SU-DHL-6 (cell line): ENCODE measurements at regions not wholly inside any gene's neighbourhood (a gene's known extent, or its start where the extent isn't known, plus 50 kb on each side); places are given as distances from the start of the nearest gene placed in this dataset.

Experiments
- H2AFZ ChIP-seq: fragments of 200-600 bp; sonication (generic); 2 replicates; pipeline ENCODE4 v1.6.1; 2014; ENCODE audit warnings: low read depth, mild to moderate bottlenecking, moderate library complexity, mixed read lengths, antibody characterized with exemption, low read length; ENCODE audit not compliant: severe bottlenecking
- H3F3A ChIP-seq: fragments of 200-600 bp; shearing (Covaris generic); 2 replicates; pipeline ENCODE4 v1.6.0; 2016; ENCODE audit warnings: antibody characterized with exemption, mild to moderate bottlenecking; ENCODE audit not compliant: insufficient read depth
- H3K27ac ChIP-seq: fragments of 200-600 bp; sonication (generic); 2 replicates; pipeline ENCODE4 v1.5.1; 2016; ENCODE audit warnings: low read depth, mild to moderate bottlenecking, low read length, moderate library complexity, mixed read lengths
- H3K27me3 ChIP-seq: fragments of 200-600 bp; sonication (generic), shearing (Covaris generic); 2 replicates; pipeline ENCODE4 v1.6.0; 2014; ENCODE audit warnings: mild to moderate bottlenecking, low read length
- H3K36me3 ChIP-seq: fragments of 200-600 bp; sonication (generic); 2 replicates; pipeline ENCODE4 v1.6.1; 2014; ENCODE audit warnings: mild to moderate bottlenecking, low read length, mixed read lengths
- H3K4me2 ChIP-seq: fragments of 300-600, 200-600 bp; shearing (Covaris generic), sonication (generic); 2 replicates; pipeline ENCODE4 v1.6.0; 2014; ENCODE audit warnings: low read length, low read depth, mild to moderate bottlenecking; ENCODE audit not compliant: poor library complexity, severe bottlenecking
- H3K4me3 ChIP-seq: fragments of 200-600 bp; sonication (generic); 2 replicates; pipeline ENCODE4 v1.5.1; 2014; ENCODE audit warnings: antibody characterized with exemption, low read length, mild to moderate bottlenecking, mixed read lengths; ENCODE audit not compliant: insufficient read depth, poor library complexity, severe bottlenecking
- H3K79me2 ChIP-seq: fragments of 200-600 bp; sonication (generic); 2 replicates; pipeline ENCODE4 v1.6.1; 2014; ENCODE audit warnings: mild to moderate bottlenecking, low read length, moderate library complexity; ENCODE audit not compliant: insufficient read depth
- H3K9ac ChIP-seq: fragments of 200-600 bp; sonication (generic); 2 replicates; pipeline ENCODE4 v1.7.0; 2014; ENCODE audit warnings: mild to moderate bottlenecking, low read length
- H3K9me2 ChIP-seq: fragments of 200-600 bp; sonication (generic); replicated peaks from 2 replicates; pipeline ENCODE4 v1.6.1; 2014; ENCODE audit warnings: low read length; ENCODE audit not compliant: insufficient read depth
- H3K9me3 ChIP-seq: fragments of 200-600 bp; sonication (generic); 2 replicates; pipeline ENCODE4 v1.6.1; 2014; ENCODE audit warnings: low read length, mixed read lengths; ENCODE audit not compliant: insufficient read depth
- H4K20me1 ChIP-seq: fragments of 200-600 bp; sonication (generic); 2 replicates; pipeline ENCODE4 v1.6.1; 2014; ENCODE audit warnings: low read depth, mild to moderate bottlenecking, antibody characterized with exemption, low read length, moderate library complexity, mixed read lengths
- EZH2phosphoT487 ChIP-seq: fragments of 200-600 bp; sonication (generic), shearing (Covaris generic); conservative IDR thresholded peaks from 2 replicates; pipeline ENCODE4 v1.6.1; 2018; ENCODE audit warnings: mild to moderate bottlenecking, antibody characterized with exemption, low read length, moderate library complexity, mixed read lengths
- TF ChIP-seq, protein P1 (sequence below): fragments of 200-600 bp; sonication (generic); IDR thresholded peaks from one replicate; pipeline ENCODE4 v1.5.1; 2017; ENCODE audit warnings: antibody characterized with exemption, mild to moderate bottlenecking, low read length, moderate library complexity; ENCODE audit not compliant: insufficient read depth, poor library complexity, severe bottlenecking

- Histone ChIP-seq H3K9ac (no peak overlapping the region), H4K20me1 (no peaks in the 10 kb centered on the region), H3K36me3 (no peaks in the 10 kb centered on the region), H3K27me3 (no peaks in the 10 kb centered on the region), H3K27ac (no peak overlapping the region), H3K9me3 (no peaks in the 10 kb centered on the region), H3F3A (no peaks in the 10 kb centered on the region), H3K79me2 (no peaks in the 10 kb centered on the region), H3K4me3 (no peak overlapping the region), H2AFZ (no peak overlapping the region), H3K4me2 (no peak overlapping the region), H3K9me2 (no peaks in the 10 kb centered on the region)
- no peak for TF ChIP-seq EZH2phosphoT487
- TF ChIP-seq, protein P1, sequence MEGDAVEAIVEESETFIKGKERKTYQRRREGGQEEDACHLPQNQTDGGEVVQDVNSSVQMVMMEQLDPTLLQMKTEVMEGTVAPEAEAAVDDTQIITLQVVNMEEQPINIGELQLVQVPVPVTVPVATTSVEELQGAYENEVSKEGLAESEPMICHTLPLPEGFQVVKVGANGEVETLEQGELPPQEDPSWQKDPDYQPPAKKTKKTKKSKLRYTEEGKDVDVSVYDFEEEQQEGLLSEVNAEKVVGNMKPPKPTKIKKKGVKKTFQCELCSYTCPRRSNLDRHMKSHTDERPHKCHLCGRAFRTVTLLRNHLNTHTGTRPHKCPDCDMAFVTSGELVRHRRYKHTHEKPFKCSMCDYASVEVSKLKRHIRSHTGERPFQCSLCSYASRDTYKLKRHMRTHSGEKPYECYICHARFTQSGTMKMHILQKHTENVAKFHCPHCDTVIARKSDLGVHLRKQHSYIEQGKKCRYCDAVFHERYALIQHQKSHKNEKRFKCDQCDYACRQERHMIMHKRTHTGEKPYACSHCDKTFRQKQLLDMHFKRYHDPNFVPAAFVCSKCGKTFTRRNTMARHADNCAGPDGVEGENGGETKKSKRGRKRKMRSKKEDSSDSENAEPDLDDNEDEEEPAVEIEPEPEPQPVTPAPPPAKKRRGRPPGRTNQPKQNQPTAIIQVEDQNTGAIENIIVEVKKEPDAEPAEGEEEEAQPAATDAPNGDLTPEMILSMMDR: no peak
These were observed 220.6 kb upstream of the SEMA6A start for GRCh38 chr5:116795189-116795588.

DNA sequence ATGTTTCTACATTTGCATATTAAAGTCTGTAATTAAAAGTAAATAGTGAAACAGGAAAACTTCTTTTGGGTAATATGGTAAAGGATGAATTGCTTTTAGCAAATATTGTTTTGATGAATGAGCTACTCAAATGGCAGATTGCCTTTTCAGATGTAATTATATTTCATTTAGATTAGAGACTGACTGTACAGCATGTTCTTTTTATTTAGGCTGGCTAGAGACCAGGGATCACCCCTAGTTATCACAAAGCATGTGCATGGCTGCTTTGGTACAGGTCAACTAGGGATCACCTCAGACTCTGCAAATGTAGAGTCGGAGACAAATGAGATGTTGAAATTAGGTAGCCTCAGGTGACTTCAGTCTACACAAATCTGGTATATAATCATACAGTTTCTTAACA, 214.9 kb upstream of the SEMA6A start:
- TF ChIP-seq, protein P1: no peak
- TF ChIP-seq EZH2phosphoT487: no peak
- Histone ChIP-seq H3K4me2 (no peak overlapping the region), H3K9me3 (no peaks in the 10 kb centered on the region), H4K20me1 (no peaks in the 10 kb centered on the region), H3K4me3 (no peak overlapping the region), H3K27me3 (no peaks in the 10 kb centered on the region), H3K9me2 (0 out of 2 replicates have a peak, but pooled peaks cover 2% of the 10 kb centered on the region), H2AFZ (no peak overlapping the region), H3K36me3 (no peaks in the 10 kb centered on the region), H3F3A (no peaks in the 10 kb centered on the region), H3K79me2 (no peaks in the 10 kb centered on the region), H3K27ac (no peak overlapping the region), H3K9ac (no peak overlapping the region)

DNA sequence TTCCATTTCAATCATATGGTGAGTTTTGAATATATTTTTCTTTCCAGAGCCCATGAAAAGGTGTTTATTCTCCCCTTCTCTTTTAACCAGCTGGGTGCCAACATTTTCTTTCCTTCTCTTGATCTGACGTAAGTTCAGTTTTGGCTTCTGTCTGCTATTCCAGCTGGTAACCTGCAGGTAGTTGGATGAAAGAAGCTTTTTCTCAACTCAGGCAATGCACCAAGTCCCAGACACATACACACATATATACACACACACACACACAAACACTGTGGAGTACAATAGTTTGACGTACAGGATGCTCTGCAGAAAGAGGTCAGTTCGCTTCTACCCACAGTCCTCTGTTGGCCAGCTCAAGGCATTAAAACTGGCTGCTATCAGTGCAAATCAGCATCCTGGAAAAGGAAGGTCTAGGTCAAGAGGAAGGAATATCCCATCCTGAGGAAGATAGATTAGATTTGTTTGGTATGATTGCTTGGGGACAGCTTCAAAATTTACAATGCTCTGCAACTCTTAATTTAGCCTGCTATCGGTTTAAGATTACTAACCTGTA, 214.3 kb upstream of the SEMA6A start:
- no peaks in the 10 kb centered on the region for H3K9me3 ChIP-seq
- no peak overlapping the region for H3K27ac ChIP-seq
- H2AFZ ChIP-seq: no peak overlapping the region
- no peak overlapping the region for H3K4me2 ChIP-seq
- TF ChIP-seq, protein P1: no peak
- no peak for TF ChIP-seq EZH2phosphoT487
- H4K20me1 ChIP-seq: no peaks in the 10 kb centered on the region
- no peaks in the 10 kb centered on the region for H3K36me3 ChIP-seq
- H3F3A ChIP-seq: no peaks in the 10 kb centered on the region
- H3K9ac ChIP-seq: no peak overlapping the region
- H3K27me3 ChIP-seq: no peaks in the 10 kb centered on the region
- no peaks in the 10 kb centered on the region for H3K79me2 ChIP-seq
- no peak overlapping the region for H3K4me3 ChIP-seq
- H3K9me2 ChIP-seq: 0 out of 2 replicates have a peak, but pooled peaks cover 2% of the 10 kb centered on the region
